Gastrocnemius medialis (tissue), 4 donors: ENCODE measurements at regions not wholly inside any gene's neighbourhood (a gene's known extent, or its start where the extent isn't known, plus 50 kb on each side); places are given as distances from the start of the nearest gene placed in this dataset.

Experiments used
- CTCF ChIP-seq, 5 experiments: fragments of 450-650 bp in 3 of 5; fragments of 200-600 bp in 2 of 5; sonication (generic) in 2 of 5; IDR thresholded peaks in 4 of 5; conservative IDR thresholded peaks in 1 of 5; 1 replicate in 4 of 5; 2 replicates in 1 of 5; pipeline ENCODE4 v1.5.1; 2016 to 2019; ENCODE audit warnings: antibody characterized with exemption in 5 of 5, mild to moderate bottlenecking in 3 of 5, moderate library complexity in 3 of 5
- POLR2A ChIP-seq, 2 donors: fragments of 450-650 bp; IDR thresholded peaks; one replicate each; pipeline ENCODE4 v1.6.1; 2017; ENCODE audit warnings: antibody characterized with exemption in 2 of 2, mild to moderate bottlenecking in 2 of 2, moderate library complexity in 2 of 2

- TF ChIP-seq CTCF (IDR thresholded peaks at IDR 0.05 in 4 of 5, conservative IDR thresholded peaks at IDR 0.05 in 1 of 5) (no peak), POLR2A (IDR thresholded peaks at IDR 0.05) (no peak)
These were observed 1963.9 kb upstream of the LRRTM1 start for GRCh38 chr2:82268446-82268845.
